Thyroid gland (tissue), 4 donors: ENCODE measurements at regions not wholly inside any gene's neighbourhood (a gene's known extent, or its start where the extent isn't known, plus 50 kb on each side); places are given as distances from the start of the nearest gene placed in this dataset.

ENCODE experiments used
- CTCF ChIP-seq, 6 experiments: fragments of 200-600 bp in 3 of 6; fragments of 450-650 bp in 3 of 6; sonication (generic) in 3 of 6; IDR thresholded peaks; one replicate each; pipeline ENCODE4 v1.5.1; 2016 to 2019; ENCODE audit warnings: antibody characterized with exemption in 6 of 6, mild to moderate bottlenecking in 2 of 6, inconsistent platforms in 1 of 6, moderate library complexity in 1 of 6
- POLR2A ChIP-seq, 2 donors: fragments of 450-650 bp; IDR thresholded peaks; one replicate each; pipeline ENCODE4 v1.6.1; 2017; ENCODE audit warnings: antibody characterized with exemption in 2 of 2, mild to moderate bottlenecking in 2 of 2, moderate library complexity in 1 of 2

DNA sequence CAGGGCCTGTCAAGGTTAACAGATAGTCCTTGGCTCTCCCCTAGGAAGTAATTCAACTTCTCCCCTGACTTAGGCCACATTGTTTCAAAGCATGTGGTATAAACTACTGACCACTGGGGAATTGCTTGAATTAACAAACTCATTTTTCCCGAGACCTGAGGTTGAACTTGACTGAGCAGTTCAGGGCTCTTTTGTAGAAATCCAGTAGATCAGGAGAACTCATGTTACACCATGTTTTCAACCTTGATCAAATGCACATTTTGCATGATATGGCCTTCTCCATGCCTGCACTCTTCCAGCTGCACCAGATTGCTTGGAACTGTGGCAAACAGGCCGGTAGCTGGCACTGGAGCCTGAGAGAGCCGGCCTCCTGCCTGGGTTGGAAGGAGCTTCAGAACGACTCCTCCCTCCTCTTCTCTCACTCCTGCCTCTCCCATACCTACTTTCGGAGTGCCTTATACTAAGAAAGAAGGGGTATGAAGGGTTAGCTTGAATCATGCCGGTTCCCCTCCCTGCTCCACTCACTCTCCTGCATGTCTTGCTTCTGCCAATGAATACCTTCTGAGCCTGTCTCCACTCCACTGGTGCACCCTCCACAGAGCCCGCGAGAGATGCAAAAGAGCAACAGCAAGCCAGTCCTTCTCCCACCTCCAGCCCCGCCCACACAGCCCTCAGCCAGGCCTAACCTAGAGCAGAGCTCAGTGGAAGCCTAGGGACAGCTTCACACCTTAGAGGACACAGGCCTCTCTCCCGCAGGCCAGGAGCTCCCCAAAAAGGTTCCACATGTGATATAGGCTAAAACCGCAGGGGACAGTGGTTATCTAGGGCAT is 159.4 kb downstream of the MACROH2A1 start:
- TF ChIP-seq CTCF (IDR thresholded peaks at IDR 0.05) (no peak), POLR2A (IDR thresholded peaks at IDR 0.05) (no peak)
